GM12892 (cell line): ENCODE measurements at regions not wholly inside any gene's neighbourhood (a gene's known extent, or its start where the extent isn't known, plus 50 kb on each side); places are given as distances from the start of the nearest gene placed in this dataset.
"Not testable (repeated sequence)": the region's sequence is repeated elsewhere in the genome, so short reads cannot be mapped to it uniquely, and the experiment has no call there.

Source experiments
- DNase-seq: peaks from one replicate; pipeline ENCODE4 v3.0.0; 2011; ENCODE audit not compliant: insufficient read length
- FAIRE-seq: peaks from 2 replicates; lab custom pipeline; 2011; peaks lifted over from hg19 to GRCh38; lab: Jason Lieb, UNC
- POLR2A ChIP-seq: IDR thresholded peaks from 2 replicates; pipeline ENCODE4 v1.6.1; 2011; ENCODE audit warnings: low read depth, low read length, control low read depth
- POLR2AphosphoS5 ChIP-seq: IDR thresholded peaks from 2 replicates; pipeline ENCODE4 v1.6.1; 2011; ENCODE audit warnings: low read depth, low read length, control low read depth
- TAF1 ChIP-seq: IDR thresholded peaks from 2 replicates; pipeline ENCODE4 v1.6.1; 2011; ENCODE audit warnings: low read depth, mild to moderate bottlenecking, control low read depth, low read length, borderline replicate concordance

GRCh38 chr4:125011646-125012045 is 299.1 kb upstream of the ANKRD50 start:
- FAIRE-seq (no peak), DNase-seq (no peak)
- no peak for TF ChIP-seq POLR2A
- TF ChIP-seq POLR2AphosphoS5 = no peak
- TF ChIP-seq TAF1 = no peak

GRCh38 chr4:125010796-125011503 is 298.4 kb upstream of the ANKRD50 start:
- no peak for FAIRE-seq
- no peak for DNase-seq
- TF ChIP-seq POLR2AphosphoS5 = no peak
- TF ChIP-seq TAF1 = no peak
- TF ChIP-seq POLR2A = no peak

DNA sequence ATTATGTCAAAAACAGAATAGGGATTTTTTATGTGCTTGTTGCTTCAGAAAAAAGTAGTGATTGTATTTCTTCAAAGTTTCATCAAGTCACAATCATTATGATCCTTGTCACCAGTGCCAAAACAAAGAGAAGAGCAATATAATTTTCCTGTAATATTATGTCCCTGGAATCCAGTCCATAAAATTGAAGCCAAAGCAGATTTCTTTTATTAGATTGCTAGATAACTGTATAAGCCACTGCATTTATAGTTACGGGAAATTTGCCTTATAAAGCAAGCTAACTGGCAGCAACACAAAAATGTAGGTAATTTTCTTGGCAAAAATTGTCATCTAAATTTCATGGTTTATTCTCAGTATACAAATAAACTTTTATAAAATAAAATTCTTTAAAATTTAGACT is 296.1 kb upstream of the ANKRD50 start:
- TF ChIP-seq POLR2AphosphoS5 (no peak), TAF1 (no peak), POLR2A (no peak)
- DNase-seq (no peak), FAIRE-seq (no peak)

DNA sequence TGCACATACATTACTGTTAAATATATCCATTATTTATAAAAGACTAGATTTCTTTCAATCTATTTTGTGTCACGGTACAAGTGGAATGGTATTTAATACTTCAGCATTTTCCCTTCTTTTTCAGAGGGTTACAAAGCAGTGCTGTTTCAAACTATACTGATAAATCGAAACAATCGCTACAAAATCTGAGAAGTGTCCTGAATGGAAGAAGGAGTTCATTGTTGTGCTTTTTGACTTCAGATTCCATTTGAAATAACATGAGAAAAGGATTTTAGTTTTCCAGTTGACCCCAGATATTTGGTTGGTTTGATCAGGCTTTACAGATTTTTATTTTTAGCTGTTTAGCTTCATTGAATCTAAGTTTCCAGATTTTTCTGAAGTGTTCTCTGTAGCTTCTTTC is 292.1 kb upstream of the ANKRD50 start:
- TF ChIP-seq POLR2AphosphoS5 (no peak), POLR2A (no peak), TAF1 (no peak)
- DNase-seq = no peak
- no peak for FAIRE-seq

DNA sequence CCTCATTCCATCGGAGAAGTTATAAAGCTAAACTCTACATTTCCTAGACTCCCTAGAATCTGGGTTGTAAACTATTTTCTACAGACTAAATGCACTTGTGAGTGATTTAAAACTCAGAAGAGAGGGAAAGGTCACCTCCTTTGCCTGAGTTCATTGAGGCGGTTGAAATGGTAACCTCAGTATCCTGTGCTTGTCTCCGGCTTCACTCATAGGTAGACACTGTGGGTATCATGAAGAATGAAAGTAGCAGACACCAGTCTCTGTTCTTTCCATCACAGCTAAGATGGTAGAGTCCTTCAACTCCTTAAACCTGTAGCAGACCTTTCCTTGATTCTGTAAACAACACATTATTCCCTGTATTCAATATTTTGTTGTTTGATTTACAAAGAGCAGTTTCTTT is 291.3 kb upstream of the ANKRD50 start:
- TF ChIP-seq POLR2A (no peak), TAF1 (no peak), POLR2AphosphoS5 (no peak)
- FAIRE-seq = no peak
- no peak for DNase-seq

DNA sequence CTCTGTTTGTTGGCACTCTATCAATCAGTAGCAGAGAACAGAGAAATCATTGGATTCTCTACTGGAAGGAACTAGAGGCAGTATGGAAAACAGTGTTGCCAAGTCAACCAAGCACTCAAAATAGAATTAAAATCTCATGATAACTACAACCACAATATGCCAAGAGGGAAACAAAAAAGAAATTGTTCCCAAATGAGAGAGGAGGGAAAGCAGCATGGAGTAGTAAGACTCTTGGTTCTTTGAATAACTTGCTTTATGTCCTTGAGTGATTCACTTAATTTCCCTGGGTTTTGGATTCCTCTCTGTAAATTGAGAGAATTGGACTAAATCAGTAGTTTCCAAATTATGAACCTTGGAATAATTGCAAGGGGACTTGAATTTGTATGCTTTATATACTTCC is 285.5 kb upstream of the ANKRD50 start:
- TF ChIP-seq POLR2AphosphoS5 (no peak), TAF1 (no peak), POLR2A (no peak)
- no peak for DNase-seq
- FAIRE-seq = no peak

- no peak for FAIRE-seq
- no peak for DNase-seq
- no peak for TF ChIP-seq TAF1
- TF ChIP-seq POLR2A = no peak
- TF ChIP-seq POLR2AphosphoS5 = no peak
Measured at GRCh38 chr4:124997124-124997523, 284.6 kb upstream of the ANKRD50 start.

GRCh38 chr4:124993838-124994237 is 281.3 kb upstream of the ANKRD50 start:
- DNase-seq (no peak), FAIRE-seq (no peak)
- TF ChIP-seq TAF1 (no peak), POLR2A (no peak), POLR2AphosphoS5 (no peak)

- TF ChIP-seq POLR2A (no peak), TAF1 (no peak), POLR2AphosphoS5 (no peak)
- DNase-seq = no peak
- FAIRE-seq = no peak
Measured at GRCh38 chr4:124990398-124990797, 277.9 kb upstream of the ANKRD50 start.

DNA sequence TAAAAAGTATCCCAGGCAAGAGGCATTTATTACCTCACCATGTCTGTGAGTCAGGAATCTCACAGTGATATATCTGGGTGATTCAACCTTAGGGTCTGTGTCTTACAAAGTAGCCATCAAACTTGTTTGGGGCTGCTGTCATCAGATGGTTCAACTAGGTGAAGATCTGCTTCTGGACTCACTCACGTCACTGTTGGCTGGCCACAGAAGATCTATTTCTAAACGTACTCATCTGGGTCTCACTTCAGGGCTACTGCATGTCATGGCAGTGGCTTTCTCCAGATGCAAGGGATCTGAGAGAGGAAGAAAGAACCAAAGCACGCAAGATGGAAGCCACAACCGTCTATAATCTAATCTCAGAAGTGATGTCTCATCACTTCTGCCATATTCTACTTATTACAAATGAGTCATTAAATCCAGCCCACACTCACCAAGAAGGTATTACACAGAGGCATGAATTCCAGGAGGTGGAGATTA is 267.8 kb upstream of the ANKRD50 start:
- no peak for FAIRE-seq

GRCh38 chr4:124978536-124978935 is 266.0 kb upstream of the ANKRD50 start:
- not testable (repeated sequence) for FAIRE-seq, DNase-seq

More for the DNA sequence above, 267.8 kb upstream of the ANKRD50 start:
- no peak for TF ChIP-seq POLR2A
- no peak for TF ChIP-seq POLR2AphosphoS5
- no peak for TF ChIP-seq TAF1
- DNase-seq = no peak

DNA sequence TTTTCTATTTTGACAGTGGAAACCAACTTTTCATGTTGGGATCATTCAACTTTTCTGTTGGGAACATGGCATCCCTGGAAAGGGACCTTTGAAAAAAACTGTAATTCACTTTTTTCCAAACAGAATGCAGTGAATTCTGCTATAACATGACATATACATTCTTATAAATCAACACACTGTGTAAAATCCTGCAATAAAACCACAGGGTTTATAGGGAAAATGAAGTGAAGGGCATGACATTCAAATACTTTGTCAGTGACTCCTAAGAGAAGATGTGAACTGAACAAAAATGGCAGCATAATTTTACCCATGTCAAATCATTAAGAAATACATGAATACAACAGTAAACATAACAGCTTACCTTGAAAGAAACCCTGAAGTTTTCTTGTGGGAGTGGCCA is 264.5 kb upstream of the ANKRD50 start:
- DNase-seq (no peak), FAIRE-seq (no peak)
- TF ChIP-seq POLR2AphosphoS5 (no peak), TAF1 (no peak), POLR2A (no peak)

DNA sequence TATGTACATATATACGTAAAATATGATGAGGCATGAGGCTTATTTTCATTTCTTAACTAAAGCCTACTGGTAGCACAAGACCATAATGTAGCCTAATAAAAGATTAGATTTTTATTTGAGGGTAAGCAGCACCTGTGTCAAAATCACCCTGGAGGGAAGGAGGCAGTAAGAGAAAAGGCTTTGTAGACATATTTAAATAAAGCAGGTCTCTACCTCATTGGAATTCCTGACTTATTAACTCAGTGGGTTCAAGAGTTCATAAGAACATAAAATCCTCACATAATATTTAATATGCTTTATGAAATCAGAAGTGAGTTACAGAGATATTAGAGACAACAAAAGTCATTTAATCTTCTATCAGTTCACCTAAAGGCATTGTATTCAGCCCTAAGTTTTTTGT is 261.6 kb upstream of the ANKRD50 start:
- DNase-seq (no peak), FAIRE-seq (no peak)
- no peak for TF ChIP-seq POLR2A
- no peak for TF ChIP-seq POLR2AphosphoS5
- no peak for TF ChIP-seq TAF1
